PFSK-1 (cell line): ENCODE measurements at regions not wholly inside any gene's neighbourhood (a gene's known extent, or its start where the extent isn't known, plus 50 kb on each side); places are given as distances from the start of the nearest gene placed in this dataset.

Experiments used
- FOXP2 ChIP-seq: optimal IDR thresholded peaks from 2 replicates; pipeline ENCODE3; 2011; ENCODE audit warnings: borderline replicate concordance, control low read depth, inconsistent platforms; ENCODE audit not compliant: insufficient read depth; ENCODE audit errors: extremely low read length, extremely low read depth
- POLR2AphosphoS5 ChIP-seq: IDR thresholded peaks from 2 replicates; pipeline ENCODE4 v1.6.1; 2012; ENCODE audit warnings: low read depth, mild to moderate bottlenecking, control low read depth, low read length, moderate library complexity
- REST ChIP-seq, 2 experiments: IDR thresholded peaks; 2 replicates each; pipeline versions ENCODE4 v1.6.1 to v1.8.0; 2011 to 2012; ENCODE audit warnings: low read depth in 2 of 2, low read length in 2 of 2, control low read depth in 1 of 2, inconsistent platforms in 1 of 2, mild to moderate bottlenecking in 1 of 2, moderate library complexity in 1 of 2; ENCODE audit not compliant: insufficient read depth in 1 of 2
- SIN3A ChIP-seq: IDR thresholded peaks from 2 replicates; pipeline ENCODE4 v1.6.1; 2012; ENCODE audit warnings: mild to moderate bottlenecking, low read length, moderate library complexity, borderline replicate concordance; ENCODE audit not compliant: insufficient read depth
- TAF1 ChIP-seq: IDR thresholded peaks from 2 replicates; pipeline ENCODE4 v1.6.1; 2012; ENCODE audit warnings: low read length, control low read depth, borderline replicate concordance; ENCODE audit not compliant: insufficient read depth

- TF ChIP-seq REST (IDR thresholded peaks at IDR 0.05; ENCODE audit: insufficient read depth in 1 of 2, low read depth in 2 of 2, low read length in 2 of 2): no peak
- TF ChIP-seq FOXP2: no peak
Observed at GRCh38 chr3:18591120-18591519, 166.0 kb upstream of the SATB1 start.

GRCh38 chr3:18586076-18586475, 160.9 kb upstream of the SATB1 start:
- TF ChIP-seq TAF1 (no peak), FOXP2 (no peak), SIN3A (no peak), REST (IDR thresholded peaks at IDR 0.05; ENCODE audit: insufficient read depth in 1 of 2, low read depth in 2 of 2, low read length in 2 of 2) (no peak), POLR2AphosphoS5 (no peak)

- TF ChIP-seq POLR2AphosphoS5 (no peak), FOXP2 (no peak), TAF1 (no peak), REST (IDR thresholded peaks at IDR 0.05; ENCODE audit: insufficient read depth in 1 of 2, low read depth in 2 of 2, low read length in 2 of 2) (no peak), SIN3A (no peak)
Observed at GRCh38 chr3:18585004-18585968, 160.1 kb upstream of the SATB1 start.

GRCh38 chr3:18580268-18580667, 155.1 kb upstream of the SATB1 start:
- TF ChIP-seq SIN3A: no peak
- no peak for TF ChIP-seq POLR2AphosphoS5
- no peak for TF ChIP-seq TAF1

- TF ChIP-seq FOXP2 (no peak), POLR2AphosphoS5 (no peak), REST (IDR thresholded peaks at IDR 0.05; ENCODE audit: insufficient read depth in 1 of 2, low read depth in 2 of 2, low read length in 2 of 2) (no peak), SIN3A (no peak), TAF1 (no peak)
Observed at GRCh38 chr3:18579661-18580060, 154.5 kb upstream of the SATB1 start.

GRCh38 chr3:18575573-18575972, 150.4 kb upstream of the SATB1 start:
- TF ChIP-seq POLR2AphosphoS5 (no peak), SIN3A (no peak), TAF1 (no peak), REST (IDR thresholded peaks at IDR 0.05; ENCODE audit: insufficient read depth in 1 of 2, low read depth in 2 of 2, low read length in 2 of 2) (no peak), FOXP2 (no peak)
